Natural killer cell (primary cell): ENCODE measurements at regions not wholly inside any gene's neighbourhood (a gene's known extent, or its start where the extent isn't known, plus 50 kb on each side); places are given as distances from the start of the nearest gene placed in this dataset.
A peak's percentile ranks its signal among the peaks of the same experiment; 100 is the strongest.

ENCODE experiments used
- ATAC-seq, 3 donors: fragments of 150-1000 bp in 2 of 3; fragments of 200-7000 bp in 1 of 3; cut with Tn5 transposase; 1 replicate in 1 of 3; 2 replicates in 2 of 3; pipeline ENCODE4 v1.10.0; 2021; ENCODE audit warnings: mild to moderate bottlenecking in 2 of 3, moderate library complexity in 2 of 3
- DNase-seq, 2 donors: peaks; one replicate each; pipeline versions ENCODE4 v3.0.0 to v3.0.0-alpha.2; 2013 to 2021; ENCODE audit warnings: mixed read lengths in 1 of 2
- H3K27ac ChIP-seq: one replicate; pipeline ENCODE4 v1.5.1; 2013; ENCODE audit warnings: mild to moderate bottlenecking, low read length
- H3K27me3 ChIP-seq: one replicate; pipeline ENCODE4 v1.6.1; 2013; ENCODE audit warnings: low read length; ENCODE audit not compliant: control insufficient read depth, insufficient read depth
- H3K36me3 ChIP-seq: one replicate; pipeline ENCODE4 v1.6.1; 2013; ENCODE audit warnings: low read length; ENCODE audit not compliant: control insufficient read depth, insufficient read depth
- H3K4me1 ChIP-seq: one replicate; pipeline ENCODE4 v1.6.1; 2013; ENCODE audit warnings: low read length; ENCODE audit not compliant: control insufficient read depth, insufficient read depth
- H3K4me3 ChIP-seq: one replicate; pipeline ENCODE4 v1.5.1; 2013; ENCODE audit warnings: low read length
- H3K9me3 ChIP-seq: one replicate; pipeline ENCODE4 v1.6.1; 2013; ENCODE audit warnings: low read length; ENCODE audit not compliant: control insufficient read depth, insufficient read depth
- H3K27ac Mint-ChIP-seq, 2 donors: one replicate each; pipeline ENCODE4 v1.8.0; 2022; ENCODE audit warnings: mild to moderate bottlenecking in 2 of 2, mixed read lengths in 2 of 2, moderate library complexity in 1 of 2
- H3K27me3 Mint-ChIP-seq, 2 donors: one replicate each; pipeline ENCODE4 v1.8.0; 2022; ENCODE audit warnings: low read depth in 2 of 2, mixed read lengths in 2 of 2
- H3K36me3 Mint-ChIP-seq: one replicate; pipeline ENCODE4 v1.8.0; 2022; ENCODE audit warnings: mixed read lengths
- H3K4me1 Mint-ChIP-seq, 2 donors: one replicate each; pipeline ENCODE4 v1.8.0; 2022; ENCODE audit warnings: mixed read lengths in 2 of 2
- H3K4me3 Mint-ChIP-seq: one replicate; pipeline ENCODE4 v1.8.0; 2022; ENCODE audit warnings: mild to moderate bottlenecking, moderate library complexity, mixed read lengths
- H3K9me3 Mint-ChIP-seq, 2 donors: one replicate each; pipeline ENCODE4 v1.8.0; 2022; ENCODE audit warnings: mixed read lengths in 2 of 2
- WGBS: methylation state at CpG from one replicate; pipeline ENCODE4 v1.1.7; 2013; ENCODE audit warnings: missing lambda C conversion rate; ENCODE audit not compliant: insufficient coverage; 5-methylcytosine and 5-hydroxymethylcytosine counted together
- intact Hi-C: fragments of 100-400 bp; cut with micrococcal nuclease; formaldehyde crosslinking; loops from one replicate; pipeline ENCODE4 v1.14.2; 2022
- TF ChIP-seq, protein P1 (sequence below): fragments of 200-600 bp; IDR thresholded peaks from one replicate; pipeline ENCODE4 v1.8.0; 2022; ENCODE audit warnings: antibody characterized with exemption

DNA sequence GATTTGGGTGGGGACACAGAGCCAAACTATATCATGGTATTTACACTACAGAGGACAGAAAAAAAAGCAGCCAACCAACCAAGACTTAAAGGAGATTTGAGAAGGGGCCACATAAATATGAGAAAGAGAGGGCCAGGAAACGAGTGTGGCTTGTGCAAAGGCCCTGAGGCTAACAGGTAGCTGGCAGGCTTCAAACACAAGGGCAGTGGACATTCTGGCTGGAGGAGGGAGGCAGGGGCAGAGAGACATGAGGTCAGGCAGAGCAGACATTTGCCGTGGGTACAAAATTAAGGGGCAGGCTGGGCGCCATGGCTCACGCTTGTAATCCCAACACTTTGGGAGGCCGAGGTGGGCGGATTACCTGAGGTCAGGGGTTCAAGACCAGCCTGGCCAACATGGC lies 278.7 kb downstream of the FOXO1 start:
- TF ChIP-seq, protein P1, sequence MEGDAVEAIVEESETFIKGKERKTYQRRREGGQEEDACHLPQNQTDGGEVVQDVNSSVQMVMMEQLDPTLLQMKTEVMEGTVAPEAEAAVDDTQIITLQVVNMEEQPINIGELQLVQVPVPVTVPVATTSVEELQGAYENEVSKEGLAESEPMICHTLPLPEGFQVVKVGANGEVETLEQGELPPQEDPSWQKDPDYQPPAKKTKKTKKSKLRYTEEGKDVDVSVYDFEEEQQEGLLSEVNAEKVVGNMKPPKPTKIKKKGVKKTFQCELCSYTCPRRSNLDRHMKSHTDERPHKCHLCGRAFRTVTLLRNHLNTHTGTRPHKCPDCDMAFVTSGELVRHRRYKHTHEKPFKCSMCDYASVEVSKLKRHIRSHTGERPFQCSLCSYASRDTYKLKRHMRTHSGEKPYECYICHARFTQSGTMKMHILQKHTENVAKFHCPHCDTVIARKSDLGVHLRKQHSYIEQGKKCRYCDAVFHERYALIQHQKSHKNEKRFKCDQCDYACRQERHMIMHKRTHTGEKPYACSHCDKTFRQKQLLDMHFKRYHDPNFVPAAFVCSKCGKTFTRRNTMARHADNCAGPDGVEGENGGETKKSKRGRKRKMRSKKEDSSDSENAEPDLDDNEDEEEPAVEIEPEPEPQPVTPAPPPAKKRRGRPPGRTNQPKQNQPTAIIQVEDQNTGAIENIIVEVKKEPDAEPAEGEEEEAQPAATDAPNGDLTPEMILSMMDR, result no peak
- no peak overlapping the region for H3K27ac ChIP-seq
- ATAC-seq, result no peak

DNA sequence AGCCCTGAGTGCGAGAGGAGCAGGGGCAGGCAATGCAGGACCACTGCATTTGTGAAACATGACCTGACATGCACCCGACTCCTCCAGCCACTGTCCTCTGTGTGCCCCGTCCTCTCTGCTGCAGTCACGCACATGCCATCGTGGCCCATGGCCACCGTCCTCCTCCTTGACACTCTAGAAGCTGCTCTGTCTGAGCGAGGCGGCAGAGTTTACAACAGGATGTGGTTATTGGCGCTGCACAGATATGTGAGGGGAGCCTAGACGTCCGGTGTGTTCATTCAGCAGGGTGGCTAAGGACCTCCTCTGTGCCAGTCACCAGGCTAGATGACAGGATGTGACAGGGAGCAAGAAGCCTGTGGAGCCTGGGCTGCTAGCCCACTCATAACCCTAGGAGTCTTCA lies 277.8 kb downstream of the FOXO1 start:
- H3K4me1 ChIP-seq, result peaks cover 25% of the 10 kb centered on the region
- H3K27ac ChIP-seq, result peak overlapping the region; percentile 99
- WGBS, result 3% methylated on average over 11 of the region's 11 CpGs
- H3K27me3 ChIP-seq, result no peaks in the 10 kb centered on the region
- ATAC-seq (peak; percentile 90 to 97 (median 94)), DNase-seq (peak; percentile 75 to 93)
- Mint-ChIP-seq H3K4me3 (peak overlapping the region; percentile 84), H3K4me1 (peaks cover 42% of the 10 kb centered on the region in 2 donors), H3K36me3 (no peaks in the 10 kb centered on the region), H3K27ac (peak overlapping the region; percentile 93 to 97), H3K27me3 (no peaks in the 10 kb centered on the region), H3K9me3 (peaks cover 0 to 2% of the 10 kb centered on the region in 2 donors)
- TF ChIP-seq, protein P1, result no peak
- intact Hi-C loops, result loop anchor here (1.0 to 2.0 kb wide), 4 partner anchors 167 to 382 kb away; partner anchors contain the start of genes FOXO1 and MRPS31
- H3K4me3 ChIP-seq, result peak overlapping the region; percentile 45
- no peaks in the 10 kb centered on the region for H3K9me3 ChIP-seq
- no peaks in the 10 kb centered on the region for H3K36me3 ChIP-seq

More for the DNA sequence above, 278.7 kb downstream of the FOXO1 start:
- peak overlapping the region; percentile 78 to 93 for H3K27ac Mint-ChIP-seq
- peak overlapping the region; percentile 65 for H3K4me3 Mint-ChIP-seq
- Histone ChIP-seq H3K4me1 (peaks cover 25% of the 10 kb centered on the region), H3K4me3 (no peak overlapping the region), H3K36me3 (no peaks in the 10 kb centered on the region), H3K9me3 (no peaks in the 10 kb centered on the region), H3K27me3 (no peaks in the 10 kb centered on the region)
- no peaks in the 10 kb centered on the region for H3K36me3 Mint-ChIP-seq
- H3K4me1 Mint-ChIP-seq, result peaks cover 42% of the 10 kb centered on the region in 2 donors
- DNase-seq, result no peak
- no peaks in the 10 kb centered on the region for H3K27me3 Mint-ChIP-seq
- intact Hi-C loops, result loop anchor here (1.0 to 2.0 kb wide), 3 partner anchors 166 to 383 kb away; partner anchors contain the start of gene MRPS31
- H3K9me3 Mint-ChIP-seq, result peaks cover 0 to 2% of the 10 kb centered on the region in 2 donors
- 88% methylated on average over 5 of the region's 6 CpGs for WGBS

DNA sequence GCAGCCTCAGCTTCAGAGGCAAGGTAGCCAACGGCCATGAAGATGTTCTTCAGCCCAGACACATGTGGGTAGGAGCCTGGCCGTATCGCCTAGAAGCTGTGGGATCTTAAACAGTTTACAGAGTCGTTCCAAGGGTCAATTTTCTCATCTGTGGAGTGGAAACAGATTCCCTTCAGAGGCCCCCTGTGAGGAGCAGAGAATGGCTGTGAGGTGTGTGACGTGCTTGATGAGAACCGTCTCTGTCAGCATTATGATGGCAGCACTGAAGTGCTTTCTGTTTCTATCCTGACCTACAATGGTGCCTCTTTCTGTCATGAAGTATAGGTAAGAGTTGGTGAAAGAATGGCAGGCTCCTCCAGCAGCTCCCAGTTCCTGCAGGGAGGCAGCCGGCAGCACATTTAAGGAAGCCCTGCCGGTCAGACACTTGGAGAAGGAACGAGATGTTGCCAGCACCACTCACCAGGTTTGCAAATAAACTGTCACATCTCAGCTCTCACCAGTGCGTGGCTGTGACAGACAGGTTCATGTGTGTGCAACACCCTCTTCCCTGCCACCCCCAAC lies 277.3 kb downstream of the FOXO1 start:
- peaks cover 25% of the 10 kb centered on the region for H3K4me1 ChIP-seq
- Mint-ChIP-seq H3K27ac (peak overlapping the region; percentile 93 to 97), H3K27me3 (no peaks in the 10 kb centered on the region), H3K9me3 (peaks cover 0 to 2% of the 10 kb centered on the region in 2 donors), H3K4me3 (peak overlapping the region; percentile 84), H3K4me1 (peaks cover 43 to 46% of the 10 kb centered on the region in 2 donors), H3K36me3 (no peaks in the 10 kb centered on the region)
- no peaks in the 10 kb centered on the region for H3K36me3 ChIP-seq
- H3K9me3 ChIP-seq, result no peaks in the 10 kb centered on the region
- peak overlapping the region; percentile 99 for H3K27ac ChIP-seq
- DNase-seq, result peak; percentile 55 to 80
- WGBS, result 18% methylated on average over 10 of the region's 10 CpGs
- TF ChIP-seq, protein P1, result no peak
- H3K27me3 ChIP-seq, result no peaks in the 10 kb centered on the region
- peak; percentile 66 to 79 (median 68) for ATAC-seq
- H3K4me3 ChIP-seq, result peak overlapping the region; percentile 45
- intact Hi-C loops, result loop anchor here (1.0 to 2.0 kb wide), 2 partner anchors 277 to 382 kb away; partner anchors contain the start of genes FOXO1 and MRPS31
